Endothelial cell of umbilical vein (primary cell): ENCODE measurements at regions not wholly inside any gene's neighbourhood (a gene's known extent, or its start where the extent isn't known, plus 50 kb on each side); places are given as distances from the start of the nearest gene placed in this dataset.

Experiments
- BruUV-seq: library from RNA; stranded (reverse); fragments of 400-500 nt; replicated peaks from 2 replicates; lab custom pipeline; 2021; lab: Mats Ljungman, UMichigan
- CTCF ChIA-PET: fragments of 300-600, 350-600 bp; sonication (Branson Sonifier 250); formaldehyde crosslinking; loops from one replicate; lab custom pipeline; 2021; ENCODE audit warnings: antibody characterized with exemption, inconsistent platforms; lab: Charles Lee
- POLR2A ChIA-PET: fragments of 300-600, 350-600 bp; sonication (Branson Sonifier 250); formaldehyde crosslinking; loops from one replicate; lab custom pipeline; 2021; ENCODE audit warnings: antibody characterized with exemption, inconsistent platforms; lab: Charles Lee
- DNase-seq: peaks from one replicate; pipeline ENCODE4 v3.0.0-alpha.2; 2011; ENCODE audit warnings: low read depth, low spot score
- FAIRE-seq: peaks from 2 replicates; lab custom pipeline; 2011; peaks lifted over from hg19 to GRCh38; lab: Jason Lieb, UNC
- H2AFZ ChIP-seq: 2 replicates; pipeline ENCODE4 v1.6.0; 2012; ENCODE audit warnings: low read depth, low read length, control low read depth, inconsistent platforms
- H3K27ac ChIP-seq: 2 replicates; pipeline ENCODE4 v1.5.1; 2011; ENCODE audit warnings: low read depth, mild to moderate bottlenecking, control low read depth, low read length, moderate library complexity; ENCODE audit not compliant: insufficient read depth
- H3K27me3 ChIP-seq, 2 experiments: 2 replicates each; pipeline versions ENCODE4 v1.6.0 to v1.6.1; 2011; ENCODE audit warnings: low read length in 2 of 2, mixed read lengths in 1 of 2; ENCODE audit not compliant: control insufficient read depth in 2 of 2, insufficient read depth in 2 of 2
- H3K36me3 ChIP-seq, 2 experiments: 2 replicates in 1 of 2; 3 replicates in 1 of 2; pipeline ENCODE4 v1.5.1; 2011; ENCODE audit warnings: low read length in 2 of 2, mild to moderate bottlenecking in 1 of 2, moderate library complexity in 1 of 2; ENCODE audit not compliant: control insufficient read depth in 2 of 2, insufficient read depth in 2 of 2; ENCODE audit errors: extremely low read depth in 1 of 2
- H3K4me1 ChIP-seq: 3 replicates; pipeline ENCODE4 v1.5.1; 2011; ENCODE audit warnings: mild to moderate bottlenecking, low read length; ENCODE audit not compliant: control insufficient read depth, insufficient read depth; ENCODE audit errors: extremely low read depth
- H3K4me2 ChIP-seq: 2 replicates; pipeline ENCODE4 v1.6.1; 2011; ENCODE audit warnings: low read length, control low read depth, mixed read lengths; ENCODE audit not compliant: insufficient read depth
- H3K4me3 ChIP-seq, 3 experiments: fragments of 200-600 bp in 1 of 3; sonication (generic), shearing (Covaris generic) in 1 of 3; replicated peaks in 1 of 3; 2 replicates each; pipeline ENCODE4 v1.5.1; 2011 to 2016; ENCODE audit warnings: control low read depth in 3 of 3, low read length in 3 of 3, mild to moderate bottlenecking in 2 of 3, inconsistent platforms in 1 of 3, low read depth in 1 of 3, moderate library complexity in 1 of 3; ENCODE audit not compliant: insufficient read depth in 1 of 3
- H3K79me2 ChIP-seq: 2 replicates; pipeline ENCODE4 v1.6.0; 2012; ENCODE audit warnings: low read length, inconsistent platforms; ENCODE audit not compliant: control insufficient read depth, insufficient read depth
- H3K9ac ChIP-seq: replicated peaks from 2 replicates; pipeline ENCODE3; 2011; ENCODE audit warnings: low read length, control low read depth; ENCODE audit not compliant: insufficient read depth; ENCODE audit errors: extremely low read depth
- H3K9me1 ChIP-seq: replicated peaks from 3 replicates; pipeline ENCODE4 v1.6.0; 2011; ENCODE audit warnings: mild to moderate bottlenecking, low read length; ENCODE audit not compliant: control insufficient read depth, insufficient read depth; ENCODE audit errors: extremely low read depth
- H3K9me3 ChIP-seq: replicated peaks from 2 replicates; pipeline ENCODE4 v1.5.1; 2012; ENCODE audit warnings: low read length, inconsistent platforms; ENCODE audit not compliant: control insufficient read depth, insufficient read depth
- H4K20me1 ChIP-seq: replicated peaks from 2 replicates; pipeline ENCODE3; 2011; ENCODE audit warnings: mild to moderate bottlenecking, low read length; ENCODE audit not compliant: control insufficient read depth, insufficient read depth; ENCODE audit errors: extremely low read depth
- EZH2 ChIP-seq: IDR thresholded peaks from 2 replicates; pipeline ENCODE4 v1.6.1; 2012; ENCODE audit warnings: borderline replicate concordance, low read depth, mild to moderate bottlenecking, moderate library complexity, low read length, inconsistent platforms; ENCODE audit not compliant: severe bottlenecking
- FOS ChIP-seq: IDR thresholded peaks from 2 replicates; pipeline ENCODE4 v1.6.1; 2011; ENCODE audit warnings: mild to moderate bottlenecking, low read length, moderate library complexity, borderline replicate concordance; ENCODE audit not compliant: insufficient read depth
- JUN ChIP-seq: IDR thresholded peaks from 2 replicates; pipeline ENCODE4 v1.6.1; 2011; ENCODE audit warnings: borderline replicate concordance, low read depth; ENCODE audit not compliant: insufficient read length, insufficient read depth
- MYC ChIP-seq: IDR thresholded peaks from one replicate; pipeline ENCODE4 v1.6.1; 2011; ENCODE audit warnings: mild to moderate bottlenecking, low read depth, low read length
- POLR2A ChIP-seq: IDR thresholded peaks from 2 replicates; pipeline ENCODE4 v1.6.1; 2012; ENCODE audit warnings: low read depth, mild to moderate bottlenecking, control low read depth, low read length
- POLR2AphosphoS5 ChIP-seq: IDR thresholded peaks from 2 replicates; pipeline ENCODE4 v1.6.1; 2012; ENCODE audit warnings: low read depth, mild to moderate bottlenecking, control low read depth, low read length, moderate library complexity; ENCODE audit not compliant: insufficient read depth
- dilution Hi-C: fragments of 300-500 bp; cut with MboI; formaldehyde crosslinking; loops from one replicate; pipeline ENCODE4 v1.15.0; 2019; ENCODE audit warnings: low sequenced_read_pairs; ENCODE audit not compliant: extremely low pct_ligation_motif_present
- intact Hi-C: fragments of 100-400 bp; cut with micrococcal nuclease; formaldehyde crosslinking; loops from one replicate; pipeline ENCODE4 v1.10.0; 2022
- TF ChIP-seq, protein P1 (sequence below), 2 donors: IDR thresholded peaks; 1 replicate in 1 of 2; 2 replicates in 1 of 2; pipeline ENCODE4 v1.5.1; 2011; ENCODE audit warnings: low read length in 2 of 2, mild to moderate bottlenecking in 2 of 2, moderate library complexity in 2 of 2, control low read depth in 1 of 2, inconsistent platforms in 1 of 2, low read depth in 1 of 2; ENCODE audit not compliant: insufficient read depth in 1 of 2; ENCODE audit errors: extremely low read depth in 1 of 2
- TF ChIP-seq, protein P2 (sequence below): IDR thresholded peaks from 2 replicates; pipeline ENCODE4 v1.6.1; 2011; ENCODE audit not compliant: insufficient read depth, insufficient read length

DNA sequence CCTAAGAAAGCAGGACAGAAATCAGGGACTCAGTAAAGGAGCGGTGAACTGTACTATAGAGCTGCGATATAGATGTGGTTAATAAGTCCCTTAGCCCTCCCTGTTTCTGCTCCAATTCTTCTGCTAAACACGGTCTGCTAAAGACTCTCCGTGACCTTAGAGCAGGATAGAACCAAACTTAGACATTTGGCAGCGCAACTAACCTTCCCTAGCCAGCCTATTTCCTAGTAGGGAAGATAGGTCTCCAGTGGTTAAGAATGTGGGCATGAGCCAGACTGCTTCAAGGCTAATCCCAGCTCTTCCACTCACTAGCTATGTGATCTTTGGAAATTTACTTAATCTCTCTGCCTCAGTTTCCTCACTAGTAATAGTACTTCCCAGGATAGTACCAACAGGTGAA, 193.6 kb upstream of the IL12A start:
- peaks cover 89% of the 10 kb centered on the region for H3K79me2 ChIP-seq
- no peak overlapping the region for H2AFZ ChIP-seq
- no peak overlapping the region for H3K27ac ChIP-seq
- no peak overlapping the region for H3K9ac ChIP-seq
- no peaks in the 10 kb centered on the region for H3K27me3 ChIP-seq
- no TSS peak for BruUV-seq
- intact Hi-C loops = loop anchor here (5.0 kb wide), 1 partner anchor 68 kb away; no protein-coding TSS in a partner anchor
- ChIA-PET CTCF (interaction anchor here (1.2 to 2.5 kb wide), 3 partner anchors 8 to 12 kb away, joined by 3 to 15 read pairs (median 4); no protein-coding TSS in a partner anchor), POLR2A (no interaction called here)
- H3K4me1 ChIP-seq = peaks cover 41% of the 10 kb centered on the region
- dilution Hi-C loops = no loop called here
- H3K9me1 ChIP-seq = no peaks in the 10 kb centered on the region
- H3K36me3 ChIP-seq = no peaks in the 10 kb centered on the region
- DNase-seq (no peak), FAIRE-seq (no peak)
- no peak overlapping the region for H3K4me2 ChIP-seq
- no peak overlapping the region for H3K4me3 ChIP-seq
- no peaks in the 10 kb centered on the region for H4K20me1 ChIP-seq
- TF ChIP-seq POLR2AphosphoS5 (no peak), EZH2 (no peak), POLR2A (no peak), MYC (no peak), JUN (no peak), FOS (no peak)
- TF ChIP-seq, protein P1, sequence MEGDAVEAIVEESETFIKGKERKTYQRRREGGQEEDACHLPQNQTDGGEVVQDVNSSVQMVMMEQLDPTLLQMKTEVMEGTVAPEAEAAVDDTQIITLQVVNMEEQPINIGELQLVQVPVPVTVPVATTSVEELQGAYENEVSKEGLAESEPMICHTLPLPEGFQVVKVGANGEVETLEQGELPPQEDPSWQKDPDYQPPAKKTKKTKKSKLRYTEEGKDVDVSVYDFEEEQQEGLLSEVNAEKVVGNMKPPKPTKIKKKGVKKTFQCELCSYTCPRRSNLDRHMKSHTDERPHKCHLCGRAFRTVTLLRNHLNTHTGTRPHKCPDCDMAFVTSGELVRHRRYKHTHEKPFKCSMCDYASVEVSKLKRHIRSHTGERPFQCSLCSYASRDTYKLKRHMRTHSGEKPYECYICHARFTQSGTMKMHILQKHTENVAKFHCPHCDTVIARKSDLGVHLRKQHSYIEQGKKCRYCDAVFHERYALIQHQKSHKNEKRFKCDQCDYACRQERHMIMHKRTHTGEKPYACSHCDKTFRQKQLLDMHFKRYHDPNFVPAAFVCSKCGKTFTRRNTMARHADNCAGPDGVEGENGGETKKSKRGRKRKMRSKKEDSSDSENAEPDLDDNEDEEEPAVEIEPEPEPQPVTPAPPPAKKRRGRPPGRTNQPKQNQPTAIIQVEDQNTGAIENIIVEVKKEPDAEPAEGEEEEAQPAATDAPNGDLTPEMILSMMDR (IDR thresholded peaks at IDR 0.05; ENCODE audit: extremely low read depth in 1 of 2, insufficient read depth in 1 of 2, low read depth in 1 of 2, low read length in 2 of 2) = no peak
- TF ChIP-seq, protein P2, sequence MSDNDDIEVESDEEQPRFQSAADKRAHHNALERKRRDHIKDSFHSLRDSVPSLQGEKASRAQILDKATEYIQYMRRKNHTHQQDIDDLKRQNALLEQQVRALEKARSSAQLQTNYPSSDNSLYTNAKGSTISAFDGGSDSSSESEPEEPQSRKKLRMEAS = no peak
- H3K9me3 ChIP-seq = no peaks in the 10 kb centered on the region
